ENCODE measurements at regions not wholly inside any gene's neighbourhood (a gene's known extent, or its start where the extent isn't known, plus 50 kb on each side); places are given as distances from the start of the nearest gene placed in this dataset.

- ATAC-seq (no peak), DNase-seq (ENCODE audit: low read depth, low spot score) (no peak)
- no peak overlapping the region for H3K4me2 ChIP-seq (ENCODE audit: low read length)
- H2AFZ ChIP-seq (ENCODE audit: low read depth, low read length, poor library complexity, severe bottlenecking): no peak overlapping the region
- H3K9ac ChIP-seq (ENCODE audit: low read length): no peak overlapping the region
- H3K9me2 ChIP-seq (ENCODE audit: insufficient read depth): no peaks in the 10 kb centered on the region
- H3K27me3 ChIP-seq (ENCODE audit: insufficient read depth, low read length): no peaks in the 10 kb centered on the region
- CTCF ChIA-PET: no interaction called here
- TF ChIP-seq FOSL1 (IDR thresholded peaks at IDR 0.05; ENCODE audit: low read depth) (no peak), RAD21 (IDR thresholded peaks at IDR 0.05; ENCODE audit: low read depth) (no peak), REST (IDR thresholded peaks at IDR 0.05; ENCODE audit: low read depth) (no peak), JUND (IDR thresholded peaks at IDR 0.05) (no peak), YY1 (IDR thresholded peaks at IDR 0.05; ENCODE audit: extremely low read depth, insufficient replicate concordance, low read depth, low read length) (no peak), EZH2 (IDR thresholded peaks at IDR 0.05) (no peak), CBX3 (IDR thresholded peaks at IDR 0.05; ENCODE audit: low read depth) (no peak), SP1 (IDR thresholded peaks at IDR 0.05; ENCODE audit: low read depth) (no peak), EGR1 (IDR thresholded peaks at IDR 0.05; ENCODE audit: low read depth) (no peak), POLR2A (IDR thresholded peaks at IDR 0.05; ENCODE audit: borderline replicate concordance, extremely low read depth, insufficient read depth, insufficient read length) (no peak), TCF7L2 (IDR thresholded peaks at IDR 0.05; ENCODE audit: borderline replicate concordance, extremely low read depth, insufficient read depth, insufficient read length) (no peak), ZFX (IDR thresholded peaks at IDR 0.05) (no peak), SIN3A (IDR thresholded peaks at IDR 0.05; ENCODE audit: low read depth) (no peak), ATF3 (IDR thresholded peaks at IDR 0.05) (no peak), EZH2phosphoT487 (IDR thresholded peaks at IDR 0.05; ENCODE audit: borderline replicate concordance) (no peak), ZNF274 (IDR thresholded peaks at IDR 0.05; ENCODE audit: low read depth, low read length) (no peak), POLR2AphosphoS5 (IDR thresholded peaks at IDR 0.05; ENCODE audit: low read depth, low read length) (no peak), ZBTB33 (IDR thresholded peaks at IDR 0.05; ENCODE audit: extremely low read depth, insufficient replicate concordance, low read length) (no peak), SRF (IDR thresholded peaks at IDR 0.05; ENCODE audit: low read depth) (no peak)
- H3K27ac ChIP-seq (ENCODE audit: low read depth, low read length): no peak overlapping the region
- no peaks in the 10 kb centered on the region for H4K20me1 ChIP-seq (ENCODE audit: insufficient read depth)
- intact Hi-C loops (cut with micrococcal nuclease): no loop called here
- RAD21 ChIA-PET (ENCODE audit: low non-redundant PET in 1 of 2, low total read pairs in 2 of 2, uncharacterized antibody in 2 of 2, unreplicated experiment in 2 of 2): no interaction called here
- POLR2A ChIA-PET: no interaction called here
- H3K4me3 ChIP-seq (replicated peaks in 1 of 2; ENCODE audit: low read depth in 1 of 2, low read length in 2 of 2): no peak overlapping the region
- no peaks in the 10 kb centered on the region for H3K79me2 ChIP-seq (ENCODE audit: insufficient read depth, low read length)
- H3K36me3 ChIP-seq (ENCODE audit: control insufficient read depth in 1 of 2, insufficient read depth in 2 of 2, low read length in 2 of 2): no peaks in the 10 kb centered on the region
- no peaks in the 10 kb centered on the region for H3K4me1 ChIP-seq (ENCODE audit: control insufficient read depth in 1 of 2, insufficient read depth in 2 of 2, low read length in 2 of 2)
- H3K9me3 ChIP-seq (ENCODE audit: control insufficient read depth in 1 of 2, insufficient read depth in 1 of 2, low read depth in 1 of 2, low read length in 2 of 2): no peaks in the 10 kb centered on the region
- no TSS peak for BruUV-seq (replicated peaks)
Measured at GRCh38 chr2:145160855-145161254, 640.9 kb upstream of the ZEB2 start.
